Coronary artery (tissue), 2 donors: ENCODE measurements at regions not wholly inside any gene's neighbourhood (a gene's known extent, or its start where the extent isn't known, plus 50 kb on each side); places are given as distances from the start of the nearest gene placed in this dataset.
"Not testable (repeated sequence)": the region's sequence is repeated elsewhere in the genome, so short reads cannot be mapped to it uniquely, and the experiment has no call there.

Experiments used
- DNase-seq: peaks from one replicate; pipeline ENCODE4 v3.0.0-alpha.2; 2017; ENCODE audit warnings: low spot score
- H3K27ac ChIP-seq, 2 donors: fragments of 200-600 bp; sonication (generic); one replicate each; pipeline ENCODE4 v1.5.1; 2016 to 2019
- H3K4me3 ChIP-seq: fragments of 200-600 bp; sonication (generic); 2 replicates; pipeline ENCODE4 v1.5.1; 2016; ENCODE audit warnings: mild to moderate bottlenecking, moderate library complexity
- CTCF ChIP-seq: fragments of 200-600 bp; sonication (generic); IDR thresholded peaks from one replicate; pipeline ENCODE4 v1.5.1; 2019; ENCODE audit warnings: antibody characterized with exemption

DNA sequence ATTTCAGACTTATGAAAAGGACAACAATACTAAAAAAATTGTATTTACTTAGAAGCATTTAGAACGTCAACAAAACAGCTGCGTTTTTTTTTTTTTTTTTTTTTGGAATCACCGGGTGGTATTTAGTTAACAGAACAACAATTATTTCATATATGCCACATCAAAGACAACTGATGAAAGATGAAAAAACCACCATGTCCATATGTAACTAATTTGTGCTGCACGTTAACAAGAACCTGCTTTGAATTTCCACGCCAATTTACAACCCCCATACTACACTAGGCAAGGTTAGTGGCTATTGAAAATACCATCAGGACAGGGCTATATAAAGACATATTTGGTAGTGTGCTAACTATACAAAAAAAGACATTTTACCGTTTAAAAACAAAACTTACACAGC lies 189.3 kb upstream of the ROBO1 start:
- Histone ChIP-seq H3K4me3 (no peak overlapping the region), H3K27ac (no peak overlapping the region)
- no peak for TF ChIP-seq CTCF

DNA sequence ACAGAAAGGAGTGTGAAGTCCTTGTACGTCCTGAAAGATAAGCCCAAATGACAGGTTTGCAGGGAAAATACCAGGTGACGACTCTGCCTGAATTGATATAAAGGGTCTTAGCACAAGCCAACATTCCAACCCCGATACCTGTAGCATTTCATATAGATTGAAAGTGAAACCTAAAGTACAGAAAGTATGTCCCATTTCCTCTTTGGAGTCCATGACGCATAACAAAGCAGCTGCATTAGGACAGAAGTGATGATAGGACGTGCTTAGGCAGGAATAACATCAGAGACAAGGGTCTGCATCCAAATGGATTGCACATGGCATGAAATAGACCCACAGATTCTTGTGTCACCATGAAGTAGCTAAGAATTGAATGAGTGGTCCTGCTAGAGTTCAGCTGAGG lies 187.0 kb upstream of the ROBO1 start:
- no peak for TF ChIP-seq CTCF
- no peak for DNase-seq
- Histone ChIP-seq H3K27ac (no peak overlapping the region), H3K4me3 (no peak overlapping the region)

More for the DNA sequence above, 189.3 kb upstream of the ROBO1 start:
- DNase-seq: no peak

DNA sequence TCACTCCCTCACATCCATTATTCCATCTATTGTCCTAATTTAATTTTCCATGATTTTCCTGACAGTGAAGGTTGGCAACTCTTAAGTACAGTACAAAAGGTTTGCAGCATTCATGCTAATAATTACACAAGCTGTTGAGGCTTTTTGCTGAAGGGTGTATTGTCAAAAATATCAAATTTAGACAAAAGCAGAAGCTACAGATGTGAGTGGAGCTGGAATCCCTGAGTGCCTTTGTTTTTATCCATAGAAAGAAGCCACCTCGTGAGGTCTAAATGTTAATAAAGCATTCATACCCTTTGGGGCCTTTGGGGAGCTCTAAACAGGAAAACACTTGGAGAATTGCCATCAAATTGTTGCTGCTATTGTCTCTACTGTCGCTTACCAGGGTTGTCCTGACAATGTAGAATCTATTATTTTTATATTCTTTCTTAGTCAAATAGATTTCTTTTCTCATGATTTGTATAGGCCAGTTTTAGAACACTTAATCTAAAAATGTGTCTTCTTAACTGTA lies 185.8 kb upstream of the ROBO1 start:
- H3K27ac ChIP-seq: no peak overlapping the region
- no peak overlapping the region for H3K4me3 ChIP-seq
- no peak for TF ChIP-seq CTCF
- no peak for DNase-seq

DNA sequence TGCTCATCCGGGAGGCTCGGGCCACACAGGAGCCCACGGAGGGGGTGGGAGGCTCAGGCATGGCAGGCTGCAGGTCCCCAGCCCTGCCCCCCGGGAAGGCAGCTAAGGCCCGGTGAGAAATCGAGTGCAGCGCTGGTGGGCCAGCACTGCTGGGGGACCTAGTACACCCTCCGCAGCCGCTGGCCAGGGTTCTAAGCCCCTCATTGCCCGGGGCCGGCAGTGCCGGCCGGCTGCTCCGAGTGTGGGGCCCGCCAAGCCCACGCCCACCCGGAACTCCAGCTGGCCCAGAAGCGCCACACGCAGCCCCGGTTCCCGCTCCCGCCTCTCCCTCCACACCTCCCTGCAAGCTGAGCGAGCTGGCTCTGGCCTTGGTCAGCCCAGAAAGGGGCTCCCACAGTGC lies 183.6 kb upstream of the ROBO1 start:
- not testable (repeated sequence) for H3K4me3 ChIP-seq, H3K27ac ChIP-seq, DNase-seq

DNA sequence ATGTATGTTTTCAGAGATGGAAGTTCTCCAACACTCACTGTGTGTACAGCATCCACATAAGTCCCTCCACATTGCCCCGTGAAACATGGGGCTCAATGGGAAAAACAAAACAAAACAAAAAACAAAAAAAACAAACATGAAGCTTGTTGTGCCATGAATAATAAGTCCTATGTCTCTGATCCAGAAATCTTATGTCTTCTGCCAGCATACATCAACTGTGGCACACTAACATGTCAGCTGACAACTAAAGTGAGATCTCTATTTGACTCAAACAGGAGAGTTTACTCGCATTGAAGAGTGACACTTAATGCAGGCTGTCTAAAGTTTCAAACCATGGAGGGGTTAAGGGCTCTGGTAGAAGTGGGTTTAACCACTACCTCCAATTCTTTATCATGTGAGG lies 180.2 kb upstream of the ROBO1 start:
- DNase-seq: no peak
- no peak overlapping the region for H3K27ac ChIP-seq
- no peak overlapping the region for H3K4me3 ChIP-seq
- TF ChIP-seq CTCF: no peak

DNA sequence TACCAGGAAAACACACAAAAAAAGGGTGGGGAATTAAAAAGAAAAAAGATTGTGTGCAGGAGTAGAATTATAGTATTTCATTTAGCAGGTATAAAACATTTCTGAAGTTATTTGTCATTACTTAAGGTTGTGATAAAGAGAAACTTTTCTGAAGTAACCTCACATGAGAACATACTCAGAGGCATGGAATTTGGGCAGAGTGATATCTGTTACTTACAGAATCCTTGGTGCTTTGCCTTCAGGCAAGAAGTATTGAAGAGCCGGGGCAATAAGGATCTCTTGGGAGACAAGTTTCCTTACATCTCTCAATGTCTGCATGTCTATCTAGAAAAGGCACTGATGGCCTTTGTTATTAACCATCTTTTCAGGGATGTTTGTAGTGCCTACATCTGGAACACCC lies 179.7 kb upstream of the ROBO1 start:
- no peak overlapping the region for H3K27ac ChIP-seq
- no peak overlapping the region for H3K4me3 ChIP-seq
- no peak for TF ChIP-seq CTCF
- no peak for DNase-seq

- Histone ChIP-seq H3K27ac (no peak overlapping the region), H3K4me3 (no peak overlapping the region)
- no peak for DNase-seq
- TF ChIP-seq CTCF: no peak
Measured at GRCh38 chr3:79937567-79937966, 169.8 kb upstream of the ROBO1 start.

- no peak overlapping the region for H3K27ac ChIP-seq
- H3K4me3 ChIP-seq: no peak overlapping the region
- no peak for TF ChIP-seq CTCF
- no peak for DNase-seq
Measured at GRCh38 chr3:79930196-79930595, 162.4 kb upstream of the ROBO1 start.
